ENCODE measurements at regions not wholly inside any gene's neighbourhood (a gene's known extent, or its start where the extent isn't known, plus 50 kb on each side); places are given as distances from the start of the nearest gene placed in this dataset.

GRCh38 chr10:6657196-6657595, 77.1 kb upstream of the PRKCQ start (continued):
- TF ChIP-seq POLR2AphosphoS5 (IDR thresholded peaks at IDR 0.05; ENCODE audit: low read depth, low read length) (no peak), ATF3 (IDR thresholded peaks at IDR 0.05) (no peak), CBX3 (IDR thresholded peaks at IDR 0.05; ENCODE audit: low read depth) (no peak), POLR2A (IDR thresholded peaks at IDR 0.05; ENCODE audit: borderline replicate concordance, extremely low read depth, insufficient read depth, insufficient read length) (no peak), ZBTB33 (IDR thresholded peaks at IDR 0.05; ENCODE audit: extremely low read depth, insufficient replicate concordance, low read length) (no peak), JUND (IDR thresholded peaks at IDR 0.05) (no peak), SRF (IDR thresholded peaks at IDR 0.05; ENCODE audit: low read depth) (no peak)

- TF ChIP-seq CBX3 (IDR thresholded peaks at IDR 0.05; ENCODE audit: low read depth): no peak
- no peak for TF ChIP-seq SIN3A (IDR thresholded peaks at IDR 0.05; ENCODE audit: low read depth)
- no peak for TF ChIP-seq EGR1 (IDR thresholded peaks at IDR 0.05; ENCODE audit: low read depth)
- no peak for TF ChIP-seq ELF1 (IDR thresholded peaks at IDR 0.05; ENCODE audit: borderline replicate concordance, low read depth)
- no peaks in the 10 kb centered on the region for H4K20me1 ChIP-seq (ENCODE audit: insufficient read depth)
- ATAC-seq: no peak
- H2AFZ ChIP-seq (ENCODE audit: low read depth, low read length, poor library complexity, severe bottlenecking): no peak overlapping the region
- H3K4me1 ChIP-seq (ENCODE audit: control insufficient read depth in 1 of 2, insufficient read depth in 2 of 2, low read length in 2 of 2): no peaks in the 10 kb centered on the region
- H3K9me2 ChIP-seq (ENCODE audit: insufficient read depth): no peaks in the 10 kb centered on the region
- no peaks in the 10 kb centered on the region for H3K9me3 ChIP-seq (ENCODE audit: control insufficient read depth in 1 of 2, insufficient read depth in 1 of 2, low read depth in 1 of 2, low read length in 2 of 2)
- CTCF ChIA-PET: no interaction called here
- intact Hi-C loops (cut with micrococcal nuclease): no loop called here
- no peaks in the 10 kb centered on the region for H3K36me3 ChIP-seq (ENCODE audit: control insufficient read depth in 1 of 2, insufficient read depth in 2 of 2, low read length in 2 of 2)
- DNase-seq (ENCODE audit: low read depth, low spot score): no peak
- no peak overlapping the region for H3K4me2 ChIP-seq (ENCODE audit: low read length)
- no peak overlapping the region for H3K4me3 ChIP-seq (replicated peaks in 1 of 2; ENCODE audit: low read depth in 1 of 2, low read length in 2 of 2)
- H3K27me3 ChIP-seq (ENCODE audit: insufficient read depth, low read length): peaks cover 76% of the 10 kb centered on the region
- no TSS peak for BruUV-seq (replicated peaks)
- POLR2A ChIA-PET: no interaction called here
- H3K27ac ChIP-seq (ENCODE audit: low read depth, low read length): no peak overlapping the region
- no peak overlapping the region for H3K9ac ChIP-seq (ENCODE audit: low read length)
- RAD21 ChIA-PET (ENCODE audit: low non-redundant PET in 1 of 2, low total read pairs in 2 of 2, uncharacterized antibody in 2 of 2, unreplicated experiment in 2 of 2): no interaction called here
- no peaks in the 10 kb centered on the region for H3K79me2 ChIP-seq (ENCODE audit: insufficient read depth, low read length)
Measured at GRCh38 chr10:6654571-6654970, 74.5 kb upstream of the PRKCQ start.

All from HCT116 (cell line).